ENCODE measurements at regions not wholly inside any gene's neighbourhood (a gene's known extent, or its start where the extent isn't known, plus 50 kb on each side); places are given as distances from the start of the nearest gene placed in this dataset.

DNA sequence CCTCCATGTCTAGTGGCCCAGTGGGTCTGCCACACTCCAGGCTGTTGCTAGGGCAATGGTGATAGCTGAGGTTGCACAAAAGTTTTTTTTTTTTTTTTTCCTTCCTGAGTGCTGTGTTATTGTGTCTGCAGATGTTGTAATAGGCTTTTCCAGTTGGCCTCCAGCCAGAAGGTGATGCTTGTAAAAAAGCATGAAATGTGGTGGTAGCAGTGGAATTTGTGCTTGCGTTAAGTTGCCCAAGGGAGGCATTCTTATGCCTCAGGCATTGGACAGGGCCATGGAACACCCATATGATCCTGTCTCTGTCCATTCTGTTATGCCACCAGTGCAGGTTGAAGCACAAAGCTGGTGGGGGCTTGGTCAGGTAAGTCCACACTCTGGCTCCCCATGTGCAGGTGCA is 660.5 kb upstream of the SPANXN1 start (continued):
- TF ChIP-seq ZNF114 (CRISPR knock-in tag; IDR thresholded peaks at IDR 0.05): no peak
- no peak for TF ChIP-seq ZNF331 (CRISPR knock-in tag; IDR thresholded peaks at IDR 0.05; ENCODE audit: low read depth)

DNA sequence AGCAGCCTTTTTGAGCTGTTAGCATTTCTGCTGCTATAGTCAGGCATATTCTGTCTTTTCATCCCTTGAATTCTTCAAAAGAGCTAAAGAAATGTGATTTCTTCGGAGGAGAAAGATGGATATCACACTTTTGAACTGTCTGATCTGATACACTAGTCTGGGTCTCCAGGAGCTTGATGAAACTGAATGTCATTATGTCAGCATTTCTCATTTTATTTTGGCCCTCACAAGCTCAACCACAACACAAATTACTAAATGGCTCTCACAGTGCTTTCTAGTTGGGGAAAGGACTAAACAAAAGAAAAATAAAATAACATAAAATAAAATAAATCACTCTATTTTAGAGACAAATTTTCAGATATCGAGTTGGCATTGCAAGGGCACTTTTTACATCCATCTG is 655.3 kb upstream of the SPANXN1 start:
- no peak for DNase-seq (ENCODE audit: low spot score)
- Mint-ChIP-seq H3K4me1 (no peaks in the 10 kb centered on the region), H3K36me3 (ENCODE audit: low read depth) (peaks cover 4% of the 10 kb centered on the region; the same call in 1 of the 3 replicates), H3K4me3 (no peak overlapping the region), H3K9me3 (peaks cover 60% of the 10 kb centered on the region), H3K27me3 (ENCODE audit: insufficient read depth, low read depth, poor library complexity) (peaks cover 3% of the 10 kb centered on the region), H3K27ac (no peak overlapping the region)
- TF ChIP-seq, protein P1, sequence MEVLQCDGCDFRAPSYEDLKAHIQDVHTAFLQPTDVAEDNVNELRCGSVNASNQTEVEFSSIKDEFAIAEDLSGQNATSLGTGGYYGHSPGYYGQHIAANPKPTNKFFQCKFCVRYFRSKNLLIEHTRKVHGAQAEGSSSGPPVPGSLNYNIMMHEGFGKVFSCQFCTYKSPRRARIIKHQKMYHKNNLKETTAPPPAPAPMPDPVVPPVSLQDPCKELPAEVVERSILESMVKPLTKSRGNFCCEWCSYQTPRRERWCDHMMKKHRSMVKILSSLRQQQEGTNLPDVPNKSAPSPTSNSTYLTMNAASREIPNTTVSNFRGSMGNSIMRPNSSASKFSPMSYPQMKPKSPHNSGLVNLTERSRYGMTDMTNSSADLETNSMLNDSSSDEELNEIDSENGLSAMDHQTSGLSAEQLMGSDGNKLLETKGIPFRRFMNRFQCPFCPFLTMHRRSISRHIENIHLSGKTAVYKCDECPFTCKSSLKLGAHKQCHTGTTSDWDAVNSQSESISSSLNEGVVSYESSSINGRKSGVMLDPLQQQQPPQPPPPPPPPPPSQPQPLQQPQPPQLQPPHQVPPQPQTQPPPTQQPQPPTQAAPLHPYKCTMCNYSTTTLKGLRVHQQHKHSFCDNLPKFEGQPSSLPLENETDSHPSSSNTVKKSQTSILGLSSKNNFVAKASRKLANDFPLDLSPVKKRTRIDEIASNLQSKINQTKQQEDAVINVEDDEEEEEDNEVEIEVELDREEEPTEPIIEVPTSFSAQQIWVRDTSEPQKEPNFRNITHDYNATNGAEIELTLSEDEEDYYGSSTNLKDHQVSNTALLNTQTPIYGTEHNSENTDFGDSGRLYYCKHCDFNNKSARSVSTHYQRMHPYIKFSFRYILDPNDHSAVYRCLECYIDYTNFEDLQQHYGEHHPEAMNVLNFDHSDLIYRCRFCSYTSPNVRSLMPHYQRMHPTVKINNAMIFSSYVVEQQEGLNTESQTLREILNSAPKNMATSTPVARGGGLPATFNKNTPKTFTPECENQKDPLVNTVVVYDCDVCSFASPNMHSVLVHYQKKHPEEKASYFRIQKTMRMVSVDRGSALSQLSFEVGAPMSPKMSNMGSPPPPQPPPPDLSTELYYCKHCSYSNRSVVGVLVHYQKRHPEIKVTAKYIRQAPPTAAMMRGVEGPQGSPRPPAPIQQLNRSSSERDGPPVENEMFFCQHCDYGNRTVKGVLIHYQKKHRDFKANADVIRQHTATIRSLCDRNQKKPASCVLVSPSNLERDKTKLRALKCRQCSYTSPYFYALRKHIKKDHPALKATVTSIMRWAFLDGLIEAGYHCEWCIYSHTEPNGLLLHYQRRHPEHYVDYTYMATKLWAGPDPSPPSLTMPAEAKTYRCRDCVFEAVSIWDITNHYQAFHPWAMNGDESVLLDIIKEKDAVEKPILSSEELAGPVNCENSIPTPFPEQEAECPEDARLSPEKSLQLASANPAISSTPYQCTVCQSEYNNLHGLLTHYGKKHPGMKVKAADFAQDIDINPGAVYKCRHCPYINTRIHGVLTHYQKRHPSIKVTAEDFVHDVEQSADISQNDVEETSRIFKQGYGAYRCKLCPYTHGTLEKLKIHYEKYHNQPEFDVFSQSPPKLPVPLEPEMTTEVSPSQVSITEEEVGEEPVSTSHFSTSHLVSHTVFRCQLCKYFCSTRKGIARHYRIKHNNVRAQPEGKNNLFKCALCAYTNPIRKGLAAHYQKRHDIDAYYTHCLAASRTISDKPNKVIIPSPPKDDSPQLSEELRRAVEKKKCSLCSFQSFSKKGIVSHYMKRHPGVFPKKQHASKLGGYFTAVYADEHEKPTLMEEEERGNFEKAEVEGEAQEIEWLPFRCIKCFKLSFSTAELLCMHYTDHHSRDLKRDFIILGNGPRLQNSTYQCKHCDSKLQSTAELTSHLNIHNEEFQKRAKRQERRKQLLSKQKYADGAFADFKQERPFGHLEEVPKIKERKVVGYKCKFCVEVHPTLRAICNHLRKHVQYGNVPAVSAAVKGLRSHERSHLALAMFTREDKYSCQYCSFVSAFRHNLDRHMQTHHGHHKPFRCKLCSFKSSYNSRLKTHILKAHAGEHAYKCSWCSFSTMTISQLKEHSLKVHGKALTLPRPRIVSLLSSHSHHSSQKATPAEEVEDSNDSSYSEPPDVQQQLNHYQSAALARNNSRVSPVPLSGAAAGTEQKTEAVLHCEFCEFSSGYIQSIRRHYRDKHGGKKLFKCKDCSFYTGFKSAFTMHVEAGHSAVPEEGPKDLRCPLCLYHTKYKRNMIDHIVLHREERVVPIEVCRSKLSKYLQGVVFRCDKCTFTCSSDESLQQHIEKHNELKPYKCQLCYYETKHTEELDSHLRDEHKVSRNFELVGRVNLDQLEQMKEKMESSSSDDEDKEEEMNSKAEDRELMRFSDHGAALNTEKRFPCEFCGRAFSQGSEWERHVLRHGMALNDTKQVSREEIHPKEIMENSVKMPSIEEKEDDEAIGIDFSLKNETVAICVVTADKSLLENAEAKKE (CRISPR knock-in tag; IDR thresholded peaks at IDR 0.05): no peak
- no peak for TF ChIP-seq JUNB (IDR thresholded peaks at IDR 0.05; ENCODE audit: unreplicated experiment)
- no peak for TF ChIP-seq STAT1 (IDR thresholded peaks at IDR 0.05; ENCODE audit: unreplicated experiment)
- TF ChIP-seq ZNF114 (CRISPR knock-in tag; IDR thresholded peaks at IDR 0.05): no peak
- TF ChIP-seq, protein P2, sequence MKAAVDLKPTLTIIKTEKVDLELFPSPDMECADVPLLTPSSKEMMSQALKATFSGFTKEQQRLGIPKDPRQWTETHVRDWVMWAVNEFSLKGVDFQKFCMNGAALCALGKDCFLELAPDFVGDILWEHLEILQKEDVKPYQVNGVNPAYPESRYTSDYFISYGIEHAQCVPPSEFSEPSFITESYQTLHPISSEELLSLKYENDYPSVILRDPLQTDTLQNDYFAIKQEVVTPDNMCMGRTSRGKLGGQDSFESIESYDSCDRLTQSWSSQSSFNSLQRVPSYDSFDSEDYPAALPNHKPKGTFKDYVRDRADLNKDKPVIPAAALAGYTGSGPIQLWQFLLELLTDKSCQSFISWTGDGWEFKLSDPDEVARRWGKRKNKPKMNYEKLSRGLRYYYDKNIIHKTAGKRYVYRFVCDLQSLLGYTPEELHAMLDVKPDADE (IDR thresholded peaks at IDR 0.05): no peak
- TF ChIP-seq CREB1 (CRISPR knock-in tag; IDR thresholded peaks at IDR 0.05; ENCODE audit: low read depth): no peak
- H2AFZ ChIP-seq: no peak overlapping the region
- no peaks in the 10 kb centered on the region for H3K36me3 ChIP-seq (ENCODE audit: insufficient read depth)
- no peaks in the 10 kb centered on the region for H3F3A ChIP-seq (replicated peaks; ENCODE audit: low read depth)
- H3K79me2 ChIP-seq (replicated peaks; ENCODE audit: insufficient read depth): no peaks in the 10 kb centered on the region
- ATAC-seq: no peak
- H3K4me3 ChIP-seq: no peak overlapping the region
- H3K4me2 ChIP-seq: no peak overlapping the region
- H3K4me1 ChIP-seq (ENCODE audit: insufficient read depth): no peaks in the 10 kb centered on the region
- H3K27ac ChIP-seq (ENCODE audit: low read depth): no peak overlapping the region
- H3K9me2 ChIP-seq (ENCODE audit: insufficient read depth): no peaks in the 10 kb centered on the region
- H4K20me1 ChIP-seq (replicated peaks; ENCODE audit: insufficient read depth): no peaks in the 10 kb centered on the region
- H3K27me3 ChIP-seq (ENCODE audit: insufficient read depth): no peaks in the 10 kb centered on the region
